ENCODE measurements at regions not wholly inside any gene's neighbourhood (a gene's known extent, or its start where the extent isn't known, plus 50 kb on each side); places are given as distances from the start of the nearest gene placed in this dataset.
"Not testable (repeated sequence)": the region's sequence is repeated elsewhere in the genome, so short reads cannot be mapped to it uniquely, and the experiment has no call there.

DNA sequence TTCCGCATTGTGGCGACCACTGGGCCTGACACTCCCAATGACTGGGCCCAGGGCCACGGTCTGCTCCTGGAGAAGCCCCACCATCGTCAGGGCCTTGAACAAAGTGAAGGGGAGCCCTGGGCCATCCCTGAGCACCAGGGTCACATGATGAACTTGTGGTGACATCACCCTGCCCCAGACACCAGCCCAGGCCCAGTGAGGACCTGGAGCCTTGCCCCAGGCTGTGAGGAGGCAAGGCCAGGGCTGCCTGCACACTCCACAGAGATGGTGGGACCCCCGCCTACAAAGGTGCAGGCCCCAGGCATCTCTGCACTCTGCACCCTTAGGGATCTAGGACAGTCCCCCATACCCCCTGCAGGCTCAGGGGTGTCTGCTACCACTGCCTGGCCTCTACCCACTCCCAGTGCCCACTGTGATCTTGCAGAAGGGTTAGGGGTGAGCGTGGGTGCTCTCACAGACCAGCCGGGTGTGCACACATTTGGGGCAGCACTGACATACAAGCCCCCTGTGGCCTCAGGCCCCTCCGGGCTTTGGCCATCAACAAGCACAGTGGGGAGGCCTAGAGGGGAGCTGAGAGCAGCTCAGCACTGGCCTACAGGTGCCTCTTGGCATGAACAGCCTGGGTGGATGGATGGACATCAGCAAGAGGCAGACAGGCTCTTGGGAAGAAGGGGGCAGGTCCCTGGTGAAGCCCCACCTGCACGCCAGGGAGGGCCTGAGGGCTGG lies 624.0 kb upstream of the LRRTM4 start:
- in situ Hi-C loops (cut with HindIII; ENCODE audit: low sequenced_read_pairs), result no loop called here
- no peak for DNase-seq (ENCODE audit: low read depth)
- H3K4me3 ChIP-seq (ENCODE audit: low read depth, low read length), result no peak overlapping the region
- TF ChIP-seq, protein P1, sequence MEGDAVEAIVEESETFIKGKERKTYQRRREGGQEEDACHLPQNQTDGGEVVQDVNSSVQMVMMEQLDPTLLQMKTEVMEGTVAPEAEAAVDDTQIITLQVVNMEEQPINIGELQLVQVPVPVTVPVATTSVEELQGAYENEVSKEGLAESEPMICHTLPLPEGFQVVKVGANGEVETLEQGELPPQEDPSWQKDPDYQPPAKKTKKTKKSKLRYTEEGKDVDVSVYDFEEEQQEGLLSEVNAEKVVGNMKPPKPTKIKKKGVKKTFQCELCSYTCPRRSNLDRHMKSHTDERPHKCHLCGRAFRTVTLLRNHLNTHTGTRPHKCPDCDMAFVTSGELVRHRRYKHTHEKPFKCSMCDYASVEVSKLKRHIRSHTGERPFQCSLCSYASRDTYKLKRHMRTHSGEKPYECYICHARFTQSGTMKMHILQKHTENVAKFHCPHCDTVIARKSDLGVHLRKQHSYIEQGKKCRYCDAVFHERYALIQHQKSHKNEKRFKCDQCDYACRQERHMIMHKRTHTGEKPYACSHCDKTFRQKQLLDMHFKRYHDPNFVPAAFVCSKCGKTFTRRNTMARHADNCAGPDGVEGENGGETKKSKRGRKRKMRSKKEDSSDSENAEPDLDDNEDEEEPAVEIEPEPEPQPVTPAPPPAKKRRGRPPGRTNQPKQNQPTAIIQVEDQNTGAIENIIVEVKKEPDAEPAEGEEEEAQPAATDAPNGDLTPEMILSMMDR (IDR thresholded peaks at IDR 0.05; ENCODE audit: low read depth, low read length, missing control alignments), result no peak

GRCh38 chr2:78147466-78147865 lies 625.3 kb upstream of the LRRTM4 start:
- H3K4me3 ChIP-seq (ENCODE audit: low read depth, low read length), result no peak overlapping the region
- in situ Hi-C loops (cut with HindIII; ENCODE audit: low sequenced_read_pairs), result no loop called here
- TF ChIP-seq, protein P1 (IDR thresholded peaks at IDR 0.05; ENCODE audit: low read depth, low read length, missing control alignments), result no peak
- DNase-seq (ENCODE audit: low read depth), result no peak

GRCh38 chr2:78154586-78154985 lies 632.4 kb upstream of the LRRTM4 start:
- no peak for DNase-seq (ENCODE audit: low read depth)
- in situ Hi-C loops (cut with HindIII; ENCODE audit: low sequenced_read_pairs), result no loop called here
- no peak overlapping the region for H3K4me3 ChIP-seq (ENCODE audit: low read depth, low read length)
- TF ChIP-seq, protein P1 (IDR thresholded peaks at IDR 0.05; ENCODE audit: low read depth, low read length, missing control alignments), result no peak

- TF ChIP-seq, protein P1 (IDR thresholded peaks at IDR 0.05; ENCODE audit: low read depth, low read length, missing control alignments), result no peak
- in situ Hi-C loops (cut with HindIII; ENCODE audit: low sequenced_read_pairs), result no loop called here
- no peak overlapping the region for H3K4me3 ChIP-seq (ENCODE audit: low read depth, low read length)
- no peak for DNase-seq (ENCODE audit: low read depth)
These were observed 640.0 kb upstream of the LRRTM4 start for GRCh38 chr2:78162202-78162601.

GRCh38 chr2:78172157-78172556 lies 650.0 kb upstream of the LRRTM4 start:
- H3K4me3 ChIP-seq (ENCODE audit: low read depth, low read length); in situ Hi-C loops (cut with HindIII; ENCODE audit: low sequenced_read_pairs); DNase-seq (ENCODE audit: low read depth): not testable (repeated sequence)

DNA sequence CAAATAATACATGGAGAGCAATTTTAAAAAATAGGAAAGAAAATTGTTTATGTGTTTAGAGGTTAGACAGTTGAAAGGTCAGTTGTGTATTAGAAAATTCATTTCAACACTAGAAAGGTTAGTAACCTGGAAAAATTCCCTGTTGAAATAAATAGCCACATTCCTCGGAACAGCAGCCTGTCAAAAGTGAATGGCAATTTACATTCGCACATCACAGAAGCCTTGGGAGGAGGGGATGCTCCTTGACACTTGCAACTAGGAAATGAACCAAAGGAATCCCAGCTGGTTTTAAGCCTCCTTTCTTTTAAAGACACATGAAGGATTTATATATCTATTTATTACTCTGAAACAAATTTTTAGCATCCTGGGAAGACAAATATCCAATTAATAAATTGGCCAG lies 653.5 kb upstream of the LRRTM4 start:
- H3K4me3 ChIP-seq (ENCODE audit: low read depth, low read length), result no peak overlapping the region
- in situ Hi-C loops (cut with HindIII; ENCODE audit: low sequenced_read_pairs), result no loop called here
- TF ChIP-seq, protein P1 (IDR thresholded peaks at IDR 0.05; ENCODE audit: low read depth, low read length, missing control alignments), result no peak
- DNase-seq (ENCODE audit: low read depth), result no peak

GRCh38 chr2:78201064-78201575 lies 678.9 kb upstream of the LRRTM4 start:
- H3K4me3 ChIP-seq (ENCODE audit: low read depth, low read length), result no peak overlapping the region
- DNase-seq (ENCODE audit: low read depth), result no peak
- in situ Hi-C loops (cut with HindIII; ENCODE audit: low sequenced_read_pairs), result no loop called here
- TF ChIP-seq, protein P1 (IDR thresholded peaks at IDR 0.05; ENCODE audit: low read depth, low read length, missing control alignments), result no peak
